ENCODE measurements at regions not wholly inside any gene's neighbourhood (a gene's known extent, or its start where the extent isn't known, plus 50 kb on each side); places are given as distances from the start of the nearest gene placed in this dataset.

DNA sequence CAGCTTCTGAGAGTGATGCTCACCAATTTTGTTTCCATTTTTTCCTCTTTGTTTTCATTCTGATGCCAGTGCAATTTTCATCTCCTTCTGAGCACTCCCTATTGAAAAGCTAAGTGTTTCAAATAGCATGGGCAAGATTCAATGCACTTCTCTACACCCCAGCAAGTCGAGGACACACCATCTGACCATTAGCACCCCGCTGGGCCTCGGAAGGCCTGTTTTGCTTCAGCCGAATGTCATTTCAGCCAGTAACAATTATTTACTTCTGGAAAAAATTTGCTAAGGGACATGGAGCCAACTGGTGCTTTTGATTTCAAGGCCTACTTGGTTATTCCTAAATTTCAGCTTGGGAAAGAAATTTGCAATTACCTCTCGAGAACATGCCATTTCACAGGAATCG, 392.4 kb downstream of the RNF144A start:
- no peak for TF ChIP-seq FOXP2 (optimal IDR thresholded peaks at IDR 0.05; ENCODE audit: borderline replicate concordance, extremely low read depth, extremely low read length, insufficient read depth)
- TF ChIP-seq SIN3A (IDR thresholded peaks at IDR 0.05; ENCODE audit: borderline replicate concordance, insufficient read depth, low read length) = no peak
- TF ChIP-seq TAF1 (IDR thresholded peaks at IDR 0.05; ENCODE audit: borderline replicate concordance, insufficient read depth, low read length) = no peak
- TF ChIP-seq, protein P1, sequence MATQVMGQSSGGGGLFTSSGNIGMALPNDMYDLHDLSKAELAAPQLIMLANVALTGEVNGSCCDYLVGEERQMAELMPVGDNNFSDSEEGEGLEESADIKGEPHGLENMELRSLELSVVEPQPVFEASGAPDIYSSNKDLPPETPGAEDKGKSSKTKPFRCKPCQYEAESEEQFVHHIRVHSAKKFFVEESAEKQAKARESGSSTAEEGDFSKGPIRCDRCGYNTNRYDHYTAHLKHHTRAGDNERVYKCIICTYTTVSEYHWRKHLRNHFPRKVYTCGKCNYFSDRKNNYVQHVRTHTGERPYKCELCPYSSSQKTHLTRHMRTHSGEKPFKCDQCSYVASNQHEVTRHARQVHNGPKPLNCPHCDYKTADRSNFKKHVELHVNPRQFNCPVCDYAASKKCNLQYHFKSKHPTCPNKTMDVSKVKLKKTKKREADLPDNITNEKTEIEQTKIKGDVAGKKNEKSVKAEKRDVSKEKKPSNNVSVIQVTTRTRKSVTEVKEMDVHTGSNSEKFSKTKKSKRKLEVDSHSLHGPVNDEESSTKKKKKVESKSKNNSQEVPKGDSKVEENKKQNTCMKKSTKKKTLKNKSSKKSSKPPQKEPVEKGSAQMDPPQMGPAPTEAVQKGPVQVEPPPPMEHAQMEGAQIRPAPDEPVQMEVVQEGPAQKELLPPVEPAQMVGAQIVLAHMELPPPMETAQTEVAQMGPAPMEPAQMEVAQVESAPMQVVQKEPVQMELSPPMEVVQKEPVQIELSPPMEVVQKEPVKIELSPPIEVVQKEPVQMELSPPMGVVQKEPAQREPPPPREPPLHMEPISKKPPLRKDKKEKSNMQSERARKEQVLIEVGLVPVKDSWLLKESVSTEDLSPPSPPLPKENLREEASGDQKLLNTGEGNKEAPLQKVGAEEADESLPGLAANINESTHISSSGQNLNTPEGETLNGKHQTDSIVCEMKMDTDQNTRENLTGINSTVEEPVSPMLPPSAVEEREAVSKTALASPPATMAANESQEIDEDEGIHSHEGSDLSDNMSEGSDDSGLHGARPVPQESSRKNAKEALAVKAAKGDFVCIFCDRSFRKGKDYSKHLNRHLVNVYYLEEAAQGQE (IDR thresholded peaks at IDR 0.05; ENCODE audit: insufficient read depth in 1 of 2, low read depth in 2 of 2, low read length in 2 of 2) = no peak
- TF ChIP-seq POLR2AphosphoS5 (IDR thresholded peaks at IDR 0.05; ENCODE audit: low read depth, low read length) = no peak

DNA sequence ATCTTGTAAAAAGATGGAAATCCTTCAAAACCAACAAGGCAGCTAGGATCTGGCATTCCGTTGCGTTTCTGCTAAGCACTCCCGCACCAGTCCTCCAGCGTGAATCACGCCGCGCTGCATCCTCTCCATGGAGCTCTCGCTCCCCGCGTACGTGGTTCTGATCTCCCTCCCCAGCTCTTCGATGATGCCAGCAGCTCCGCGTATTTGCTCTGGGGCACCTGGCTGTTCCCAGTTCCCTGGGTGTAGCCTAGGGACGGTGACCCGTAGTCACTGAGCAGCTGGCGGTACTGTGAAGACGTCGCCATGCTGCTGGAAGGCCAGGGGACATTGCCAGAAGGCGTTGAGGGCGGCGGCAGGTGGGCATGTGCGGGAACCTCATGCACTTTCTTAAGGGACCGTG, 407.5 kb downstream of the RNF144A start:
- TF ChIP-seq POLR2AphosphoS5 (IDR thresholded peaks at IDR 0.05; ENCODE audit: low read depth, low read length) (no peak), FOXP2 (optimal IDR thresholded peaks at IDR 0.05; ENCODE audit: borderline replicate concordance, extremely low read depth, extremely low read length, insufficient read depth) (no peak), TAF1 (IDR thresholded peaks at IDR 0.05; ENCODE audit: borderline replicate concordance, insufficient read depth, low read length) (no peak), SIN3A (IDR thresholded peaks at IDR 0.05; ENCODE audit: borderline replicate concordance, insufficient read depth, low read length) (no peak)
- TF ChIP-seq, protein P1 (IDR thresholded peaks at IDR 0.05; ENCODE audit: insufficient read depth in 1 of 2, low read depth in 2 of 2, low read length in 2 of 2) = no peak

DNA sequence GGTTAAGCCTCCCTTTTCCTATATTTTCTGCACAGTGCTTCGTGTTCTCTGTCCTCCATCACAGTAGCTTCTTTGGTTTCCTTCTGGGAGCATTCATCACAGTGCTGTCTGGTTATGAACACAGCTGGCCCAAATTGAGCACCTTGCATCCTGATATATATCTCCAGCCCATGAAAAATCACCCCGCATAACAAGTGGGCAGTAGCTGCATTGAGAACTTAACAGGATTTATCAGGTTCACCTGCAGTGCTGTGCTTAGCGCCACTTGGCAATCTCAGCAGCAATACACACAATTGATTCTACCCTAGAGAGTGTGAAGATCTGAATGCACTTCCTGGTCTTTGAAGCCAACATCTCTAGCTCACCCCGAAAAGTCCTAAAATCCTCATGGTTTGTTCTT, 408.0 kb downstream of the RNF144A start:
- no peak for TF ChIP-seq TAF1 (IDR thresholded peaks at IDR 0.05; ENCODE audit: borderline replicate concordance, insufficient read depth, low read length)
- no peak for TF ChIP-seq FOXP2 (optimal IDR thresholded peaks at IDR 0.05; ENCODE audit: borderline replicate concordance, extremely low read depth, extremely low read length, insufficient read depth)
- TF ChIP-seq, protein P1 (IDR thresholded peaks at IDR 0.05; ENCODE audit: insufficient read depth in 1 of 2, low read depth in 2 of 2, low read length in 2 of 2) = no peak
- TF ChIP-seq SIN3A (IDR thresholded peaks at IDR 0.05; ENCODE audit: borderline replicate concordance, insufficient read depth, low read length) = no peak
- TF ChIP-seq POLR2AphosphoS5 (IDR thresholded peaks at IDR 0.05; ENCODE audit: low read depth, low read length) = no peak

DNA sequence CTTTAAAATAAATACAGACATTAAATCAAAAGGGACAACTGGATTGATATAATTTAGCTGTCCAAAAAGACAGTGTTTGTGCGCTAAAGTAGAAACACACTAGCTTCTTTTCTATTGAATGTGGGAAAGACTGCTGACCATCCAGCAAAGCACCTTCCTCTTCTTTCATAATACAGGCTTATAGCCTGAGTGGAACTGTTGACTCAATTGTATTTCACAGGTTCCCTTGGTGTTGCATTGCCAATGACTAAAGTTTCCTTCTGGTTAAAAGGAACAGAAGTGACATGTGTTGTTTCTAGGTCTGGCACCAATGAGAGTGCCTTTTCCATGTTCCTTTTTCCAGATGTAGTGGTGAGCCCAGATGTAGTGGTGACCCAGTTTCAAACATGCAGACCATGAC, 412.3 kb downstream of the RNF144A start:
- TF ChIP-seq, protein P1 (IDR thresholded peaks at IDR 0.05; ENCODE audit: insufficient read depth in 1 of 2, low read depth in 2 of 2, low read length in 2 of 2) = no peak
- no peak for TF ChIP-seq POLR2AphosphoS5 (IDR thresholded peaks at IDR 0.05; ENCODE audit: low read depth, low read length)
- no peak for TF ChIP-seq SIN3A (IDR thresholded peaks at IDR 0.05; ENCODE audit: borderline replicate concordance, insufficient read depth, low read length)
- TF ChIP-seq TAF1 (IDR thresholded peaks at IDR 0.05; ENCODE audit: borderline replicate concordance, insufficient read depth, low read length) = no peak
- no peak for TF ChIP-seq FOXP2 (optimal IDR thresholded peaks at IDR 0.05; ENCODE audit: borderline replicate concordance, extremely low read depth, extremely low read length, insufficient read depth)
